ENCODE measurements at regions not wholly inside any gene's neighbourhood (a gene's known extent, or its start where the extent isn't known, plus 50 kb on each side); places are given as distances from the start of the nearest gene placed in this dataset. TPM values are rescaled to one million over a fixed set of nuclear protein-coding genes. Genes with fewer than 3 reads are reported as not detected.

GRCh38 chr2:16719485-16719808 is 53.8 kb upstream of the CYRIA start:
- H3K36me3 ChIP-seq = no peaks in the 10 kb centered on the region
- peaks cover 0 to 19% (median 2%) of the 10 kb centered on the region in 4 donors for H3K4me1 ChIP-seq
- H3K4me3 ChIP-seq = no peak overlapping the region
- H3K9me3 ChIP-seq = no peaks in the 10 kb centered on the region
- DNase-seq (ENCODE audit: low spot score in 2 of 2) = no peak
- TF ChIP-seq EP300 (IDR thresholded peaks at IDR 0.05) (no peak), CTCF (IDR thresholded peaks at IDR 0.05) (no peak), POLR2A (IDR thresholded peaks at IDR 0.05) (no peak)
- 91 to 92% methylated on average over 3 of the region's 3 CpGs for WGBS, 2 donors
- peaks cover 0 to 7% of the 10 kb centered on the region in 2 donors for H3K27me3 ChIP-seq
- no peak overlapping the region for H3K27ac ChIP-seq

DNA sequence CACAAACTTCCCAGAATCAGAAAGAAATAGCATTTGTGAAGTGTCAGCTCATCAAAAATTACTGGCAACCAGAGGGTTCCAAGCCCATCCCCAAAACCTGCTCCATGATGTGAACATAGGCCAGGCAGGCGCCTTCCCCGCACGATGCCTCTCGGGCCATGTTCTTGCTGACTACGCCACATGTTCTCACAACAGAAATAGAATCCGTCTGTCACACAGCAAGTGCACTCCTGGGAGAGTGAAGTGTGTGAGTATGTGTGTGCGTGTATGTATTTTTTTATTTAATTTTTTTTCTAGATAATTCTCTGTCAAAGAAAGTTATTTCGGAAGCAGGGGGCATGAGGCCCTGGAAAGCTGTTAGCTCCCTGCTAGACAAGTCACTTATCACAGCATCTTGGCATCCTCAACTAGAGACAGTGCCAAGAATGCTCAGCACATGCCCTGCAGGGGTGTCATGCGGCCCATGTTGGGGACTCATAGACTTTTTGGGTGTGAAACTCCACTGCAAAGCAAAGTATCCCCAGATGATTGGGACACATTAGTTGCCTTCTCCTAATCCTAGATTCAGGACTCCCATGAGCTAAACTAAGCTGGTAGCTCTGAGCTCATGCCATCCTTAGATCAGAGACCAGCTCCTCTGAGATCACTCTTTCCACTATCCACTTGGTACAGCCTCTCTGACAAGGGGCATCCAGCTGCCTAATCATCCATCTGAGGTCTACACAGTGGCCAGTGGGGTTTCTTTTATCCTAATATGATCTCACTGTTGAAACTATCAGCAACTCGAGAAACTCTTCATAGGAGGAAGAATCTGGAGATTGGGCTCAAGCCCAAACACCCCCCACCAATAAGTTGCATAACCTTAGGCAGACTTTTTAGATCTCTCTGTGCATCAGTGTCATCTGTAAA is 53.2 kb upstream of the CYRIA start:
- TF ChIP-seq POLR2A (IDR thresholded peaks at IDR 0.05) = no peak
- DNase-seq (ENCODE audit: low spot score in 2 of 2) = no peak
- Histone ChIP-seq H3K4me1 (peaks cover 0 to 19% (median 2%) of the 10 kb centered on the region in 4 donors), H3K27ac (no peak overlapping the region), H3K9me3 (no peaks in the 10 kb centered on the region), H3K36me3 (no peaks in the 10 kb centered on the region), H3K4me3 (no peak overlapping the region), H3K27me3 (peaks cover 0 to 7% of the 10 kb centered on the region in 2 donors)
- 63 to 71% methylated on average over 10 of the region's 10 CpGs for WGBS, 2 donors

DNA sequence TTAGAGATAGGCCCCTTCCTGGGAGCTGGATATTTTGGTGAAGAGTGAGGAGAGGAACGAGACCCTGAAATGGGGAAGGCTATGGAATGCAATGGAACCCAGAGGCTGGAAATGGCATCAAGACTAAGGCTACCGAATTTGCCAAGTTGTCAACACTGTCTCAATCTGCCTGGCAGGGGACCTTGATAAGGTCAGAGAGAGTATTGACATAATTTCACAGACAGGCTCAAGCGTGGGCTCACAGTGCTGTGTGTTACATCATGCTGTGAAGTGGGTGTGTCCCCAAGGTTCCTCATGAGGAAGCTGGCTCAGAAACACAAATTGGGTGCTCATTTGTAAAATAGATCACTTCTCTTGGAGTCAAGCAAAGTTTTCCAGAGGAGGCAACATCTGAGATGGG is 51.8 kb upstream of the CYRIA start:
- Histone ChIP-seq H3K36me3 (no peaks in the 10 kb centered on the region), H3K9me3 (no peaks in the 10 kb centered on the region), H3K4me3 (no peak overlapping the region), H3K4me1 (peaks cover 0 to 19% (median 2%) of the 10 kb centered on the region in 4 donors), H3K27me3 (peaks cover 0 to 1% of the 10 kb centered on the region in 2 donors), H3K27ac (no peak overlapping the region)
- 70 to 75% methylated on average over 3 of the region's 3 CpGs for WGBS, 2 donors
- TF ChIP-seq EP300 (IDR thresholded peaks at IDR 0.05) = no peak
- TF ChIP-seq POLR2A (IDR thresholded peaks at IDR 0.05) = no peak
- DNase-seq (ENCODE audit: low spot score in 2 of 2) = no peak

DNA sequence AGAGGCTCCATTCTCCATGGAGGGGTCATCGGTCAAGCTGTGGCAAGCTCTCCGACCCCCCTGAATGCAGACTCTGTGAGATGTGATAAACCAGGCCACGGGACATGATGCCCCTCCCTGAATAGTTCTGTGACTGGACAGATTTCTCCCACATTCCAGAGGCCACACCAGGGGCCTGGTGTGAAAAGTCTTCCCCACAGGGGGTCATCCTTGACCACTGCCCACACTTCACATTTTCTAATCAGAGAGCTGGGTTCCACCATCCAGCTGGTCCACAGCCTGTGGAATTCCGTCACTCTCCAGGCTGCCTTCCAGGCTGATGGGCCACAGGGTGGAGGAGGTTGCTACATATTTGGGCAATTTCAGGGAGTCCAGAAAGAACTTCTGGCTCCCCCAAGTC is 51.3 kb upstream of the CYRIA start:
- Histone ChIP-seq H3K27ac (no peak overlapping the region), H3K4me1 (peaks cover 0 to 19% (median 2%) of the 10 kb centered on the region in 4 donors), H3K4me3 (no peak overlapping the region), H3K27me3 (no peaks in the 10 kb centered on the region), H3K36me3 (no peaks in the 10 kb centered on the region), H3K9me3 (no peaks in the 10 kb centered on the region)
- peak in 1 of 2 donors; percentile 22 for TF ChIP-seq EP300 (IDR thresholded peaks at IDR 0.05)
- TF ChIP-seq POLR2A (IDR thresholded peaks at IDR 0.05) = no peak
- WGBS, 2 donors = 20 to 31% methylated on average over 4 of the region's 4 CpGs
- peak in 1 of 2 donors; percentile 27 for DNase-seq (ENCODE audit: low spot score in 2 of 2)

GRCh38 chr2:16716024-16716423 is 50.4 kb upstream of the CYRIA start:
- WGBS, 2 donors = 68 to 70% methylated on average over 5 of the region's 5 CpGs
- no peak overlapping the region for H3K27ac ChIP-seq
- no peaks in the 10 kb centered on the region for H3K36me3 ChIP-seq
- peaks cover 0 to 19% (median 2%) of the 10 kb centered on the region in 4 donors for H3K4me1 ChIP-seq
- H3K9me3 ChIP-seq = no peaks in the 10 kb centered on the region
- TF ChIP-seq EP300 (IDR thresholded peaks at IDR 0.05) = no peak
- TF ChIP-seq CTCF (IDR thresholded peaks at IDR 0.05) = no peak
- no peak for TF ChIP-seq POLR2A (IDR thresholded peaks at IDR 0.05)
- H3K4me3 ChIP-seq = no peak overlapping the region
- no peaks in the 10 kb centered on the region for H3K27me3 ChIP-seq
- no peak for DNase-seq (ENCODE audit: low spot score in 2 of 2)

Small RNA genes in the stretch of these regions (small RNA-seq; reads per million reads assigned to genes)
- not detected for gene RN7SKP168
